ENCODE measurements at regions not wholly inside any gene's neighbourhood (a gene's known extent, or its start where the extent isn't known, plus 50 kb on each side); places are given as distances from the start of the nearest gene placed in this dataset.

GRCh38 chr13:32830336-32831031 is 185.7 kb upstream of the KL start:
- TF ChIP-seq CTCF (IDR thresholded peaks at IDR 0.05; ENCODE audit: low read length) (no peak), EZH2 (optimal IDR thresholded peaks at IDR 0.05; ENCODE audit: low read depth, low read length) (no peak)

Data from MM.1S (cell line).